HK-2 (cell line): ENCODE measurements at regions not wholly inside any gene's neighbourhood (a gene's known extent, or its start where the extent isn't known, plus 50 kb on each side); places are given as distances from the start of the nearest gene placed in this dataset.
"Not testable (repeated sequence)": the region's sequence is repeated elsewhere in the genome, so short reads cannot be mapped to it uniquely, and the experiment has no call there.

Experiments
- DNase-seq: peaks from one replicate; pipeline ENCODE4 v3.0.0-alpha.2; 2018; ENCODE audit not compliant: unreplicated experiment

DNA sequence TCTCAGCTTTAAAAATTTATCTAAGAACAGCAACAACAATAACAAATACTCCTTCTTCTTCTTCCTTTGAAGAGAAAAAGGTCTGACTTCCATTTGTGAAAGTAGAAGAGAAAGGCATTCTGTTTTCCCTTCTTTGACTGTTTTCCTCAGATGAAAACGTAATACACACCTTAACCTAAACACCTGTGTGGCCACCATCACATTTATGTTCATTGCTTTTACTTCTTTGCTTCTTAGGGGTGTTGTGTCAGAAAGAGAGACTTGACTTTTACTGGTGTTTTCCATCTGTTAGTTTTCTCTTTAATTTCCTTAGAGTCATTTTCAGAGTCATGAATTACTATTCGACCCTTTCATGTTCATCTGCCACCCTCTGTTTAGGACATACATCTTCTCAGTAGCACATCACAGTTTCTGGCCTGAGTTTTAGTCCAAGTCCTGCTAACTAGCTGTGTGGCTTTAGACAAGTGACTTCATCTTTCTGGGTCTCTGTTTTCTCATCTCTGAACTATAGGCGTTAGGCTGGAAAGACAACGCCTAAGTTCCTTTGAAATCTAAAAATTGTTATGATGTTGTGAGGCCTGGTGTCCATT, 283.8 kb downstream of the GATA3 start:
- DNase-seq: no peak

DNA sequence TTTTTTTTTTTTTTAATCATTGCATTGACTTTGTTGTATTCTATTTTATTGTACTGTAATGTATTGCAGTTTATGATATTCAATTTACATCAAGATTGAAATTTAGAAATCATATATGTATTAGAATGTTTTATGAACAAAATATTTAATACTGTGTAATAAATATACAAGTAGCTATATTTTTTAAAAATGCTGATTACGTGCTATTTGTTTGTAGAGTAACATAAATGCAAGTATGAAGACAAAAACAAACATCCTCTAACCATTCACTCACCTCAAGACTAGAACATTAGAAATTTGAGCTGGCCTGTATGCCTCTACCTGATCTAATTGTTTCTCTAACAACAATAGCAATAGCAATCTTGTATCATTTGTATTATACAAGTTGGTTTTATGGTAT, 290.3 kb downstream of the GATA3 start:
- DNase-seq: no peak

DNA sequence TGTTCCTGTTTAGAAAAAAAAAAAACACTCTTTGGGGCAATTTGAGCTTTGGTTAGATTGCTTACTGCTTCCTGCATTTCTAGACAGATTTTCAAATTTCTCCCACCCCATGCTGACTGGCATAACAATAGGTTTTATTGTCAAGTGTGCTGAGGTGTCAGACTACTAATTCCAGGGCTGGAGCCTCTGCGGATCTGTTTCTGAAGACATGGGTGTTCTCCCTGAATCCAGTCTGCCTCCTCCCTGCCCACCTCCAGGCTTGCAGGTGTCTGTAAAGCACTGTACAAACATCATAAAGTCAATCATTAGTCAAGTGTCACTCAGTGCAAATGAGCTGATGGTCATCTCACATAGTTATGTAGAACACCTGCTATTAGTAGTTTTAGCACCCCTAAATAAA, 292.4 kb downstream of the GATA3 start:
- no peak for DNase-seq

DNA sequence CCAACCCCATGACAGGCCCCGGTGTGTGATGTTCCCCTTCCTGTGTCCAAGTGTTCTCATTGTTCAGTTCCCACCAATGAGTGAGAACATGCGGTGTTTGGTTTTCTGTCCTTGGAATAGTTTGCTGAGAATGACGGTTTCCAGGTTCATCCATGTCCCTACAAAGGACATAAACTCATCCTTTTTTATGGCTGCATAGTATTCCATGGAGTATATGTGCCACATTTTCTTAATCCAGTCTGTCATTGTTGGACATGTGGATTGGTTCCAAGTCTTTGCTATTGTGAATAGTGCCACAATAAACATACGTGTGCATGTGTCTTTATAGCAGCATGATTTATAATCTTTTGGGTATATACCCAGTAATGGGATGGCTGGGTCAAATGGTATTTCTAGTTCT, 293.1 kb downstream of the GATA3 start:
- DNase-seq: not testable (repeated sequence)

DNA sequence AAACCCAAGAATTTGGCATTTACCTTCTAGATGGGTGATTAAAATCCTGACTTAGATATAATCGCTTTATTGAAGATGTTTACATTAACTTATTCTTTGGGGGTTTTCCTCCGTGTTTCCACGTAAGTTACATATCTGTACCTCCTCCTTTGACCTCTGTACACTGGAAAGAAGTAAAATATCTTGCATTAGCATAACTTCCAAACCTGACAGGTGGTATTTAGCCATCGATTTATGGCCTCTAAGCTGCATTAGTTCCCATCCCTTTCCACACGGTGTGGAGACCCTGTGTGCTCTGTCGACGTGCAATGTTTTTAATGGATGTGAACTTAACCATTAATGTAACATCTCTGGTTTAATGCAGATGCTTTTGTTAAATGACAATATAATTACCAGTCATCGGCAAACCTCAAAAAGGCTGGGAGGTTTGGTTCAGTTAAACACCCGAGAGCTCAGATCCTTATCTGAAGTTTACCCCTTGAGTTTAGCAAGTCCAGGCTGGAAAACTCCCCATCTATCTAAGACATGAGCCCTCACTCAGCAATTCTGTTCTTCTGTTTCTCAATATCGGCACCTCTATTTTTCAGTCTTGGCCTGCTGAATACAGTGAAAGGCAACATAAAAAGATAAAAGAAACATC, 295.2 kb downstream of the GATA3 start:
- no peak for DNase-seq

DNA sequence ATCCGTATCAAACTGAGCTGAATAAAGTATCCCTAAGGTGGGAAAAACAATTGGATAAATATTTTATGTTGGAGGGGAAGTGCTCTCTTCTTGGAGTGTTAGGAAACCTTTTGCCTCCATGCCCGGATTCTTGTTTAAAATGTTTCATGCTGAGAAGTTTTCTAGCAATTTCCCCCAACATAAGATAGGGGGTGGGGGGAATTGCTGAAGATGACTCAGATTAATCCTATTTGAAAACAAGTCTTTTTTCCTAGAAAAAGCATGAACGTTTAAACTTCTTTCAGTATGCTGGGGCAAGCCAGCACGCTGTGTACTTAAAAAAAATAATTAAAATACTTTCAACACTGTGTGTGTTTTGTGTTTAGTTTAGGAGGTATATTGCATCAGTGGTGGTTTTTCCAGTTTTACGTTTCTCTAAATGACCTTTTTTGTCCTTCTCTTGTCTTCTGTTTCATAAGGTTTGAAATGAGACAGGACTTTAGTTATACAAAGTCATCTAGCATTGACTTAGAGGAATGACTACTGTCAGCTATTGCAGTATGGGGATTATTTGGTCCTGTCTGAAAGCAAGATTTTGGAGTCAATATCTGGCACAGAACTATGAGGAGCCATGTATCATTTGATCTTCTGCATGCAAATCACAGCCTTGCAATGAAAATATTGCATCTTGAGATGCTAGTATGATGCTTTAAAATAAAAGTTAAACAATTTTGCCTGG, 295.9 kb downstream of the GATA3 start:
- DNase-seq: no peak

DNA sequence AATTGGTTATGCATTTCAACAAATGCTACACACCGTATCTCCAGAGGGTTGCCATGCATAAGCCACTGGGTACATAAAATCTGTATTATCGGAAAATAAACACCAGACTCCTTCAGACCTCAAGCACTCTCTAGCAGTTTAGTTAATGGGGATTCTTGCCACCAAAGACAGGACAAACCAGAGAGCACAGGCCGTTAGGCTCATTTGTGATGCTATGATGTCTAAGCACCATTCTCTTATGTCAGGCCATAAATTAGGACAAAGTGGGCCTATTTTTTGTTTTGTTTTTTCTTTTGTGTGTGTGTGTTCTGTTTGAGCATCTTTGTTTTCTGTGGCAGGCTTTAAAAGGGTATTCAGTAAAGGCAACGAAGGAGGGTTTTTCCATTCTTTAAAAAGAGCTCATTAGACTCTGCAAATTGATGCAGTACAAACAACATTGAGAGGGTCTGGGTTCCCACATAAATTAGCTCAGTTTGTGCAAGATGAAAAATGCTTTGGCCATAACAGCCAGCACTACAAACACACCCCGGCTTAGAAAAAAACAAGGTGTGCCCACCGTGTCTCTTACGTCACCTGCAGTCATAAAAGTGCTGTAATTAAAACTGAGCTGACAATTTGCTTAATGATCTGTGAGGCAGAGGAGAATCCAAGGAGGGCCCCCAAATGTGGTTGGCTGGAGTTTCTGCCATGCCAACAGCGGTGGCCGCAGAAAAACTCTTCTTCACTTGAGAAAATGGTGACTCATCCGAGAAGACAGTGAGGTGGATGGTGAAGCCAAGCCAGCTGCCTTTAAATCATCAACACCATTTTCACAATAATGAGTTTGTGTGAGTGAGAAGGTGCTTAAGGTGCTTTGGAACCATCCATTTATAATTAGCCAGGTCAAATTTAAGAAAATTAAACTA, 297.9 kb downstream of the GATA3 start:
- DNase-seq: no peak

DNA sequence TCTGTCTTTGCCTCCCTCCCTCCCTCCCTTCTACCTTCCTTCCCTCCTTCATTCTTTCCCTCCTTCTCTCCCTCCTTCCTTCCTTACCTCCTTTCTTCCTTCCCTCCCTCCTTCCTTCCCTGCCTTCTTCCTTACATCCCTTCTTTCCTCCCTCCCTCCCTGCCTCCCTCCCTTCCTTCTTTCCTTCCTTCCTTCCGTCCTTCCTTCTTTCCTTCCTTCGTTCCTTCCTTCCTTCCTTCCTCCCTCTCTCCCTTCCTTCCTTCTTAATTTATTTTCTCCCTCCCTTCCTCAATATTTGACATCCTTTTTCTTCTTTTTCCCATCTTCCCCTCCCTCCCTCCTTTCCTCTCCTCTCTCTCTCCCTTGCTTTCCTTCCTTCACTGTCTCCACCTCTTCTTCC, 301.8 kb downstream of the GATA3 start:
- no peak for DNase-seq

DNA sequence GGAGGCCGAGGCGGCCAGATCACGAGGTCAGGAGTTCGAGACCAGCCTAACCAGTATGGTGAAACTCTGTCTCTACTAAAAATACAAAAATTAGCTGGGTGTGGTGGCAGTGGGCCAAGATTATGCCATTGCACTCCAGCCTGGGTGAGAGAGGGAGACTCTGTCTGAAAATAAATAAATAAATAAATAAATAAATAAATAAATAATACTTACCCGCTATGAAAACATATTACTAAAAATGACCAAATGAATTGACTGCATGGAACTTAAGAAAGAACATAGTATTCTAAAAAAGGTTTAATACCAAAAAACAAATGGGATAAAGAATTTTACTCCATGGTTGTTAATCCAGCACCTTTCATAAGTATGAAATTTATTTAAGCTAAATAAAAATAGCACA, 305.0 kb downstream of the GATA3 start:
- no peak for DNase-seq

DNA sequence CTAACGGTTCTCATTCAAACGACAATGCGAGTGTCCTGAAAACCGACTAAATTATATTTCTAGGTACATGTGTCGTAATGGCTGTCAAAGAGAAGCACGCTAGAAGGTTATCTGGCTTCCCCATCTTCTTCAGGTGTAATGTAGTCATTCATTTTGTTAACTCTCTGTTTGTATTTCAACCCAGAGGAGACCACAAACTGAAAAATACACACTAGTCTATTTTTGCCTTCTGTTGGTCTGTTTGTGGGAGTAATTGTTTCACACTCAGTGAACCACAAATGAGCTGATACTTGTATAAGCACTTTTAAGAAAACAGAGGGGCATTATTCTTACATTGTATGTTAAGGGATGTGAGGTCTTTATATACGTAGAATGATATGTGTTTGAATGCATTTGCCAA, 305.9 kb downstream of the GATA3 start:
- no peak for DNase-seq

DNA sequence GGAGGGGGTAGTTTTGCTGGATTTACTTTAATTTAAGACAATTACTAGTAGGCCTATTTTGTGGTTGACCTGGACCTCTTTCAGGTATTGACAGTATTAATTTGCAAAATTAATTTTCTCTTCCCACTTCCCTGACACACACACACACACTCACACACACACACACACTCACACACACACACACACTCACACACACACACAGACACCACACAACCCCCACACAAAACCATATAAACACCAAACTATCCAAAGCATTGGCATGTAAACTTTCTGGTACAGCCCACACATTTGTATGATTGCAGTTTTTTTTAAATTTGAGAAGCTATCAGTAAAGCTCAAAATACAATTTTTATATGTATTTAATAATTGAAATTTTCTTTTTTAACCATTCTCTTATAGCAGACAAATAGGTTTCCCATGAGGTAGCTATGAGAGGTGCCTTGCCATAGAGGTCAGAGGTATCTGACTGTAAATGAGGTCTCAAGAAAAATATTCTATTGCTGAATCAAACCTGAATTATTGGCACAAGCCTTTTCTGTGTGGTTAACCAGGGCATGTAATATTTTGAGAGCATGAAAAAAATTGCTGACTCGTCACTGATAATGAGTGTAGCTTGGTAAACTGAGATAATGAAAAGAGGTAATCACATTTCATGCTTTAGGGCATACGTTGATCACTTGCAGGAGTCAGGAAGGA, 306.5 kb downstream of the GATA3 start:
- no peak for DNase-seq

DNA sequence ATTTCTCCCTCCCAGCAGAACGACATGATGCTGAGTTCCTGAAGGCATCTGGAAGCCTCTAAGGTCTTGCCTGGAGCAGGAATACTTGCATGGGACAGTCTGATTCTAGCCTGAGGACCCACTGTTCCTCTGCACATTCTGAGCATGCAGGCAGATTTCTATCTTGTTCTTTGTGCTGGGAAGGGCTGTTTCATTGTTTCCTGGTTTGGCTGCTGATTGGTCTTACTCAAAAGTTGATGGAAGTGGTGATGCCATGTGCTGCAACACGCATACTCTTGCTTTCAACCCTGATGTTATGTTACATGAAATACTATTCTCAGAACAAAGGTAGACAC, 307.0 kb downstream of the GATA3 start:
- DNase-seq: no peak

DNA sequence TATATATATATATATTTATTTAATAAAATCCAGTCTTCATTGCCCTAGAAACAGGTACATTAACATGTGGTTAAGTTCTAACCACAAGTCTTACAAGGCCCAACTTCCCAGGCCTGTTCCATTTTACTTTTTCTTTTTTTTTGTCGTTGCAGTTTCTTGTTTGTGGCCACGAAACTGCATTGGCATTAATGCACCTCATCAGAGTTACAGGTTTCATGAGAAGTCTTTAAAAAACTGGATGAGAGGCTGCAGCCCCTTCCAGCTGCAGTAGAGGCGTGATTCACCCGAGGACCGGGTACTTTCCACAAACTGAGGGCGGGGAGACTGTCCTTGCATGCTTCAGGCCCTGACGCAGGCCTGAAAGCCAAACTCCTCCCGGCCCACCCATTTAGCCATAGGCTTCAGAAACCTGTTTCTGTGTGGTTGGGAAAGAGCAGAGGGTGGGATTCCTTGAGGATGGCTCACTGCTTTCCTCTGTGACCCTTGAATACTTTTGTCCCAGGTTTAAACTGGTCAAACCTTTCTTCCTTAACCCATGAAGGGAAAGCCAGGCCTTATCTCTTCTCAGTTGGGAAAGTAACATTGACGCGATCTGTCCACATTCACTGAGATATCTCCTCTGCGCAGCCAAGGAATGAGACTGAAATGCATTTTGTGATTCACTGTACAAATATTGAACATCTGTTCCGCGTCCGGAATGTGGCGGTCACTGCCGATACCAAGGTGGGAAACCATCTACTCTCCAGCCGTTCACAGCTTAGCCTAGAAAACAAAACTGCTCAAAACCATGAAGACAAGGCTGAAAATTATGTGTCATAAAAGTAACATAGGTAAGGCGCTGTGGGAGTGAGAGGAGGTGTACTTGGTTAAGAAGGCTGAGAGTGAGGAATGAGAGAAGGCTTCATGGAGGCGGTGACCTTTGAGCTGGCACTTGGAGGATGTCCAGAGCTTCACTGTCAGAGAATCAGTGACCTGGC, 311.7 kb downstream of the GATA3 start:
- no peak for DNase-seq

DNA sequence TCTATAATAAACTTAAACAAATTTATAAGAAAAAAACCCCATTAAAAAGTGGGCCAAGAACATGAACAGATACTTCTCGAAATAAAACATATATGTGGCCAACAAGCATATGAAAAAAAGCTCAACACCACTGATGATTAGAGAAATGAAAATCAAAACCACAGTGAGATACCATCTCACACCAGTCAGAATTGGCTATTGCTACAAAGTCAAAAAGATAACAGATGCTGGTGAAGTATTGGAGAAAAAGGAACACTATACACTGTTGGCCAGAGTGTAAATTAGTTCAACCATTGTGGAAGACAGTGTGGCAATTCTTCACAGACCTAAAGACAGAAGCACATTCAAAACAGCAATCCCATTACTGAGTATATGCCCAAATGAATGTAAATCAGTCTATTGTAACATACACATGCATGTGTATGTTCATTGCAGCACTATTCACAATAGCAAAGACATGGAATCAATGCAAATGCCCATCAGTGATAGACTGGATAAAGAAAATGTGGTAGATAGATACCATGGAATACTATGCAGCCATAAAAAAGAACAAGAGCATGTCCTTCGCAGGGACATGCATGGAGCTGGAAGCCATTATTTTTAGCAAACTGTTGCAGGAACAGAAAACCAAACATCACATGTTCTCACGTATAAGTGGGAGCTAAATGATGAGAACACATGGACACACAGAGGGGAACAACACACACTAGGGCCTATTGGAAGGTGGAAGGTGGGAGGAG, 313.4 kb downstream of the GATA3 start:
- not testable (repeated sequence) for DNase-seq

DNA sequence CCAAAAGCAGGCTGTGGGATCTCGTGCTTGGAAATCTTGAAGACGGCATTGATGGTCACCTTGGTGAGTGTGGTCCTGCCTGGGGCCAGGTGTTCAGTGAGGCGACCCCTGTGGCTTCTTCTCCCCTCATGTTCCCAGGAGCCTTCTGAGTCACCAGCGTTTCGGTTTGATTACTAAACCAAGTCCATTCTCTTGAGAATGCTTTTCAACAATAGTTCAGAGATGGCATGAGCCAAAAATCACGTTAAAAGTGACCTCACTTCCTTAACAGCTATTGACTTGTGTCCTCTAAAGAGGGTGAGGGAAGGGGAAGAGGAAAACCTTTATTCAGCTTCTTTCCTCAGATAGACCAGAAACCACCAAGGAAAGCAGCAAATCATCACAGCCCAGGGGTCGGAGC, 315.2 kb downstream of the GATA3 start:
- no peak for DNase-seq

DNA sequence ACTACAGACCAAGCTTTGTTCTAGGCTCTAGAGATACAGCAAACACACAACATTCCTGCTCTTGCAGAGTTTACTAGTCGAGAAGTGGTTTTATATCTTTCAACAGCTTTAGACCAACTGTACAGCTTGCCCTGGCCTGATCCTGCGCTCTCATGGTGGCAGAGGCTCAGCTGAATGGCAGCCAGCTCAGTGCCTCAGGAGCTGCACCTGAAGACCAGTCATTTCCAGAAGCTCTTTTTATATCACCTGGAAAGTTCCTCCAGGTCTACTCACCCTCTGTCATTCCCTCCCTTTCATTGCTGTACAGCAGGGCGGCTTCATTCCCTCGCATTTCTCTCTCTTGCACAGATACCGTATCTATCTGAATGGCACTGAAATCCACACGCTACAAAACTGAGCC, 319.8 kb downstream of the GATA3 start:
- DNase-seq: no peak

DNA sequence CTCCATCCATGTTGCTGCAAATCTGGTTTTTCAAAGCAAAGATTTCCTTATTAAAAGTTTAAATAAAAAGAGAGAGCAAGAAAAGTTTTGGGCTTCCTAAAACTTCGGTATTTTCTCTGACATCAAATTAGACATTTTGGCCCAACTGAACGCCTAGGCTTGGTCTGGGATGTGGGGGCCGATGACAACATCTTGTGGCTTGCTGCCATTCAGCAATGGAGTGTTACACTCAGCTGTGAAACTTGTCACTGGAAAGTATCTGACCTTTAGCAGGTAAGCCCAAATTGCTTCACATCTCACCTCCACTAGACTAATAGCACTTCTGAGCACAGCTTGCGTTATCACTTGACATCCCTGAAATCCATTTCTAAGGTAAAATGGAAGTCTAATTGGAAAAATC, 320.6 kb downstream of the GATA3 start:
- DNase-seq: no peak

DNA sequence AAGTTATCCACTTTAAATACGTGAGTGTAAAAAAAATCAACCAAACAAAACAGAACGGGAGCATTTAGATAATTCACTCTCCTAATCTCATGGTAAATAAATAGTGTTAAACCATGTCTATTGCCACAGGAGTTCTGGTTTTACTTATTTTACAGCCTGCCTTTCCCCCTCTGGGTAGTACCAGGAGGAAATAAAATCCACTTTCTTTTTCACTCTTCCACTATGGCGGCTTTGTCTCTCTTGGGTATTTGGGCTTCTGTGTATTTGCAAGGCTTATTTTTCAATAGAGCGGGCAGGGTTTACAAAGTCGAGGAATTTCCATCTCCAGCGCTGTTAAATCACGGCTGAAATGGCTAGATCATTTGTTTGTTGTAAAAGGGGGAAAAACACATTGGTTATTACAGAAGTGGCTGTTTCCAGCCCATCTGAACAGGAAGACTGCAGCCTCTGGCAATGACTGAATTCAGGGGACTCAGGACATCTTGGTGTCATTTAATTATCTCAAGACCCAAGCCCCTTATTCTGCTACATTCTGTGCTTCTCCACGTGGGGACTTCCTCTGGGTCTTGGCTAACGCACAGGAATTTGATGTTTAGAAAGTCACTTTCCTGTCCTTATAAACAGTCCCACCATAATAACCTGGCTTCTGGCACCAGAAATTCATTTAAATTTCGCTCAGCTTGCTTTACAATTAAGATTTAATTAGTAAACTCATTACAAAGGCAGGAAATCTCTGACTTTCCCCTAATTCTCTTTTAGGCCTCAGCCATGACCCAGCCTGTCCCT, 323.9 kb downstream of the GATA3 start:
- DNase-seq: no peak
